ENCODE measurements at regions not wholly inside any gene's neighbourhood (a gene's known extent, or its start where the extent isn't known, plus 50 kb on each side); places are given as distances from the start of the nearest gene placed in this dataset.

- Histone ChIP-seq H3K36me3 (ENCODE audit: control insufficient read depth, insufficient read depth, low read length) (no peaks in the 10 kb centered on the region), H3K27ac (ENCODE audit: low read length) (no peak overlapping the region), H3K4me3 (ENCODE audit: low read depth in 2 of 2, low read length in 2 of 2) (no peak overlapping the region), H3K4me1 (ENCODE audit: control insufficient read depth, insufficient read depth, low read length) (no peaks in the 10 kb centered on the region), H3K9me3 (ENCODE audit: control insufficient read depth, insufficient read depth, low read depth, low read length) (no peaks in the 10 kb centered on the region), H3K27me3 (ENCODE audit: control insufficient read depth, insufficient read depth, low read length) (no peaks in the 10 kb centered on the region)
- no TSS peak for BruUV-seq (replicated peaks)
- no peak for ATAC-seq
- DNase-seq (ENCODE audit: low read depth, low spot score), result no peak
- CTCF ChIA-PET, result no interaction called here
- POLR2A ChIA-PET, result interaction anchor here (0.6 kb wide), 1 partner anchor 152 kb away, joined by 4 read pairs; no protein-coding TSS in a partner anchor
- TF ChIP-seq REST (IDR thresholded peaks at IDR 0.05; ENCODE audit: insufficient read depth in 1 of 2, low read depth in 2 of 2, low read length in 1 of 2), result no peak
- intact Hi-C loops (cut with micrococcal nuclease; ENCODE audit: unreplicated experiment), result no loop called here
- in situ Hi-C loops (cut with HindIII; ENCODE audit: low pct_unique_long_range_greater_than_20kb, low sequenced_read_pairs), result no loop called here
These were observed 704.3 kb upstream of the FLRT2 start for GRCh38 chr14:84825481-84826251.

GRCh38 chr14:84826294-84826693, 703.6 kb upstream of the FLRT2 start:
- TF ChIP-seq POLR2AphosphoS5 (IDR thresholded peaks at IDR 0.05; ENCODE audit: low read depth, low read length) (no peak), CTCF (IDR thresholded peaks at IDR 0.05) (no peak), SIN3A (IDR thresholded peaks at IDR 0.05; ENCODE audit: borderline replicate concordance, insufficient read depth, low read depth, low read length) (no peak), TCF7L2 (IDR thresholded peaks at IDR 0.05; ENCODE audit: low read depth, low read length) (no peak), REST (IDR thresholded peaks at IDR 0.05; ENCODE audit: insufficient read depth in 1 of 2, low read depth in 2 of 2, low read length in 1 of 2) (no peak)
- POLR2A ChIA-PET, result interaction anchor here (0.6 kb wide), 1 partner anchor 153 kb away, joined by 4 read pairs; no protein-coding TSS in a partner anchor
- DNase-seq (ENCODE audit: low read depth, low spot score), result no peak
- no peak for ATAC-seq
- CTCF ChIA-PET, result no interaction called here
- H3K36me3 ChIP-seq (ENCODE audit: control insufficient read depth, insufficient read depth, low read length), result no peaks in the 10 kb centered on the region
- H3K4me1 ChIP-seq (ENCODE audit: control insufficient read depth, insufficient read depth, low read length), result no peaks in the 10 kb centered on the region
- in situ Hi-C loops (cut with HindIII; ENCODE audit: low pct_unique_long_range_greater_than_20kb, low sequenced_read_pairs) (no loop called here), intact Hi-C loops (cut with micrococcal nuclease; ENCODE audit: unreplicated experiment) (no loop called here)
- no peaks in the 10 kb centered on the region for H3K27me3 ChIP-seq (ENCODE audit: control insufficient read depth, insufficient read depth, low read length)
- H3K9me3 ChIP-seq (ENCODE audit: control insufficient read depth, insufficient read depth, low read depth, low read length), result no peaks in the 10 kb centered on the region
- H3K27ac ChIP-seq (ENCODE audit: low read length), result no peak overlapping the region
- BruUV-seq (replicated peaks), result no TSS peak
- no peak overlapping the region for H3K4me3 ChIP-seq (ENCODE audit: low read depth in 2 of 2, low read length in 2 of 2)
